WERI-Rb-1 (cell line): ENCODE measurements at regions not wholly inside any gene's neighbourhood (a gene's known extent, or its start where the extent isn't known, plus 50 kb on each side); places are given as distances from the start of the nearest gene placed in this dataset.

Experiments used
- DNase-seq: peaks from one replicate; pipeline ENCODE4 v3.0.0-alpha.2; 2020
- H3K27ac ChIP-seq: fragments of 250-450 bp; sonication (Bioruptor Pico); 2 replicates; pipeline ENCODE4 v1.5.1; 2020; ENCODE audit warnings: mild to moderate bottlenecking, moderate library complexity
- H3K27me3 ChIP-seq: fragments of 250-450 bp; sonication (Bioruptor Pico); 2 replicates; pipeline ENCODE4 v1.5.1; 2021; ENCODE audit warnings: mild to moderate bottlenecking, low read depth, moderate library complexity; ENCODE audit not compliant: insufficient read depth, severe bottlenecking
- H3K36me3 ChIP-seq: fragments of 250-450 bp; sonication (Bioruptor Pico); 2 replicates; pipeline ENCODE4 v1.5.1; 2020; ENCODE audit warnings: mild to moderate bottlenecking, moderate library complexity
- H3K4me3 ChIP-seq: 2 replicates; pipeline ENCODE4 v1.5.1; 2011; ENCODE audit warnings: low read depth, mild to moderate bottlenecking, control low read depth, low read length
- H3K9me3 ChIP-seq: fragments of 250-450 bp; sonication (Bioruptor Pico); 2 replicates; pipeline ENCODE4 v1.5.1; 2021; ENCODE audit warnings: mild to moderate bottlenecking, moderate library complexity; ENCODE audit not compliant: severe bottlenecking
- CTCF ChIP-seq: IDR thresholded peaks from 2 replicates; pipeline ENCODE4 v1.5.1; 2011; ENCODE audit warnings: low read depth, mild to moderate bottlenecking, control low read depth, inconsistent platforms, low read length

- TF ChIP-seq CTCF: no peak
- no peak overlapping the region for H3K4me3 ChIP-seq
- H3K27ac ChIP-seq: no peak overlapping the region
- H3K36me3 ChIP-seq: no peaks in the 10 kb centered on the region
- no peak for DNase-seq
- peaks cover 2% of the 10 kb centered on the region for H3K27me3 ChIP-seq
- H3K9me3 ChIP-seq: peaks cover 10% of the 10 kb centered on the region
These were observed 52.2 kb upstream of the INHBA start for GRCh38 chr7:41755096-41755495.

- TF ChIP-seq CTCF: no peak
- H3K27ac ChIP-seq: no peak overlapping the region
- H3K27me3 ChIP-seq: no peaks in the 10 kb centered on the region
- peaks cover 10% of the 10 kb centered on the region for H3K9me3 ChIP-seq
- H3K36me3 ChIP-seq: no peaks in the 10 kb centered on the region
- H3K4me3 ChIP-seq: no peak overlapping the region
- no peak for DNase-seq
These were observed 51.2 kb upstream of the INHBA start for GRCh38 chr7:41754046-41754445.
